ENCODE measurements at regions not wholly inside any gene's neighbourhood (a gene's known extent, or its start where the extent isn't known, plus 50 kb on each side); places are given as distances from the start of the nearest gene placed in this dataset.

- Histone ChIP-seq H3K9me3 (ENCODE audit: control insufficient read depth, insufficient read depth, low read length) (peaks cover 3% of the 10 kb centered on the region; the same call in 1 of the 2 replicates), H4K20me1 (ENCODE audit: control insufficient read depth, insufficient read depth, low read depth, low read length) (no peaks in the 10 kb centered on the region), H3K36me3 (ENCODE audit: control insufficient read depth, low read length) (no peaks in the 10 kb centered on the region), H3F3A (ENCODE audit: control insufficient read depth, insufficient read depth) (no peaks in the 10 kb centered on the region), H3K27me3 (ENCODE audit: control insufficient read depth, low read length) (no peaks in the 10 kb centered on the region), H3K4me2 (ENCODE audit: low read length) (no peak overlapping the region), H3K4me1 (ENCODE audit: control insufficient read depth, low read length) (no peaks in the 10 kb centered on the region), H3K27ac (ENCODE audit: low read depth, low read length) (no peak overlapping the region), H3K79me2 (ENCODE audit: control insufficient read depth, low read length) (no peaks in the 10 kb centered on the region), H3K9me2 (replicated peaks; ENCODE audit: control insufficient read depth, low read length) (no peaks in the 10 kb centered on the region), H3K4me3 (ENCODE audit: low read length) (no peak overlapping the region)
- TF ChIP-seq CTCF (IDR thresholded peaks at IDR 0.05; ENCODE audit: low read depth, low read length, poor library complexity, severe bottlenecking): no peak
- no peak for TF ChIP-seq EZH2phosphoT487 (IDR thresholded peaks at IDR 0.05; ENCODE audit: borderline replicate concordance, low read length)
Measured at GRCh38 chr16:35909351-35909954, 2450.0 kb downstream of the TP53TG3F start.

DNA sequence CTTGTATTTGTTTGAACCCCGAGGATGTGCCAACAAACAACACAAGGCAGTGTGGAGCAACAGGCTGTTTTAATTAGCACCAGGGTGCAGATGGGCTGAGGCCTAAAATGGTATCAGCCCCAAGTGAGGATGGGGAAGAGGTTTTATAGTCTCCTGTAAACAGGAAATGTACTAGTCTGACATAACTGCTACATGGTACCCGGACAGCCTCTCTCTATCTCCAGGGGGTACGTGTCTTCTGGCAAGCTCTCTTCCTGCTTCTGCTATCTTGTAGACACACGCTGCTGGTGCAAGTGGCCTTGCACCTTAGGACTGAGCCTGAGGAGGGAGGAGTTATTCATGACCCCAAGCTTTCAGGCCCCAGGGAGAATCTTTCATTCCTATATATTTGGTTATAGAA, 2451.0 kb downstream of the TP53TG3F start:
- Histone ChIP-seq H4K20me1 (ENCODE audit: control insufficient read depth, insufficient read depth, low read depth, low read length) (no peaks in the 10 kb centered on the region), H3K9me3 (ENCODE audit: control insufficient read depth, insufficient read depth, low read length) (peaks cover under 1% of the 10 kb centered on the region; the same call in 1 of the 2 replicates), H3K79me2 (ENCODE audit: control insufficient read depth, low read length) (no peaks in the 10 kb centered on the region), H3F3A (ENCODE audit: control insufficient read depth, insufficient read depth) (no peaks in the 10 kb centered on the region), H3K4me1 (ENCODE audit: control insufficient read depth, low read length) (no peaks in the 10 kb centered on the region), H3K4me2 (ENCODE audit: low read length) (no peak overlapping the region), H3K36me3 (ENCODE audit: control insufficient read depth, low read length) (no peaks in the 10 kb centered on the region), H3K9me2 (replicated peaks; ENCODE audit: control insufficient read depth, low read length) (no peaks in the 10 kb centered on the region), H3K27me3 (ENCODE audit: control insufficient read depth, low read length) (no peaks in the 10 kb centered on the region), H3K4me3 (ENCODE audit: low read length) (no peak overlapping the region), H3K27ac (ENCODE audit: low read depth, low read length) (no peak overlapping the region)
- TF ChIP-seq EZH2phosphoT487 (IDR thresholded peaks at IDR 0.05; ENCODE audit: borderline replicate concordance, low read length) (no peak), CTCF (IDR thresholded peaks at IDR 0.05; ENCODE audit: low read depth, low read length, poor library complexity, severe bottlenecking) (no peak)

DNA sequence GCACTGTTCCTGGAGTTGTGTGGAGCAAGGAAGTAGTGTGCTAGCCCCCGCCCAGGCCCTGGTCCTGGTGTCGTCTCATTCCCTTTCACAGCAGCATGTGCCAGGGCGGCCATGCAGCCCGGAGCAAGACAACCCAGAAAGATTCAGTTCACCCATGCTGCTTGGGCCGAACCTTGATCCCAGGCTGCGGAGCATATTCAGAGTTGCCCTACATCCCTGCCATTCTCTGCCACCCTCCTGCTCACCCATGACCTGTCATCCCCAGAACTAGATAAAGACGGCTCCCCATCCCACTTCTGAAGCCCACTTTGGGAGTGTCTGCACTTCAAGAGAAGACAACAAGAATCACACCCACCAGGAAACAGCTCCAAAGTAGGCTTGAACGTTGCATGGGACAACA, 2452.5 kb downstream of the TP53TG3F start:
- no peaks in the 10 kb centered on the region for H3K79me2 ChIP-seq (ENCODE audit: control insufficient read depth, low read length)
- H3K9me3 ChIP-seq (ENCODE audit: control insufficient read depth, insufficient read depth, low read length): no peaks in the 10 kb centered on the region; the same call in 1 of the 2 replicates
- H3F3A ChIP-seq (ENCODE audit: control insufficient read depth, insufficient read depth): no peaks in the 10 kb centered on the region
- no peak overlapping the region for H3K4me2 ChIP-seq (ENCODE audit: low read length)
- H3K27ac ChIP-seq (ENCODE audit: low read depth, low read length): no peak overlapping the region
- H3K36me3 ChIP-seq (ENCODE audit: control insufficient read depth, low read length): no peaks in the 10 kb centered on the region
- H4K20me1 ChIP-seq (ENCODE audit: control insufficient read depth, insufficient read depth, low read depth, low read length): no peaks in the 10 kb centered on the region
- no peaks in the 10 kb centered on the region for H3K4me1 ChIP-seq (ENCODE audit: control insufficient read depth, low read length)
- no peak overlapping the region for H3K4me3 ChIP-seq (ENCODE audit: low read length)
- H3K9me2 ChIP-seq (replicated peaks; ENCODE audit: control insufficient read depth, low read length): no peaks in the 10 kb centered on the region
- TF ChIP-seq CTCF (IDR thresholded peaks at IDR 0.05; ENCODE audit: low read depth, low read length, poor library complexity, severe bottlenecking) (no peak), EZH2phosphoT487 (IDR thresholded peaks at IDR 0.05; ENCODE audit: borderline replicate concordance, low read length) (no peak)
- no peaks in the 10 kb centered on the region for H3K27me3 ChIP-seq (ENCODE audit: control insufficient read depth, low read length)

Measured in DOHH2 (cell line).